ENCODE measurements at regions not wholly inside any gene's neighbourhood (a gene's known extent, or its start where the extent isn't known, plus 50 kb on each side); places are given as distances from the start of the nearest gene placed in this dataset.
A peak's percentile ranks its signal among the peaks of the same experiment; 100 is the strongest.
"Not testable (repeated sequence)": the region's sequence is repeated elsewhere in the genome, so short reads cannot be mapped to it uniquely, and the experiment has no call there.

DNA sequence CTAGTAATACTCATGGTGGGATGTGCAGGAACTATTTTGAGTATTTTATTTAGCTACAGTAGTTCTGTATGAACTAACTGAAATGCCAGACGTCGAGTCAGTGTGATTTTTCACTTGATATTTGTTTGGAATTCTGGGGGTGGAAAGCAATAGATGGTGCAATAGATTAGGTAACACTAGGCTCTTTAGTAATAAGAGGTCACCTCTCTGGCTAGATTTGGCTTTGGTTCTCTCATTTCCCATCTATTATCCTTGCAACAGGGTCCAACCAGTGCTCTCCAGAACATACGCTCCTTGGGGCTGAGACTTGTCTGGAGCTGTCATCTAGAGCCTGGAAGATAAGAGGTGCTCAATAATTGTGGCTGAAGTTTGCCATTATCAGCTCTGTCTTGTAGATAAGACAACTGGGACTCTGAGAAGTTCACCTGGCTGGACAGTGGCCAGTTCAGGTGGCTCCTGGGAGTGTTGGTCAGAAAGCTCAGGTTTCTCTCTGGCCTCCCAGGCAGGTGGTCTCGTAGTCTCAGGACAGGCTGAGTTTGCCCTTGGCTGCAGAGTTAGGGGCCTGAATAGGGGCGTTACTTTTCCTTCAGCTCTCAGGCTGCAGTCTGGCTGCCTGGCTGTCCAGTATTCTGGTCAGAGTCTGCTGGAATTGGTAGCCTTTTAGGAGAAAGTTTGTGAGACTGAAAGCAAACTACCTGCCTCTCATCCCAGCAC is 277.5 kb upstream of the RGMA start:
- Mint-ChIP-seq H3K9me3 (no peaks in the 10 kb centered on the region), H3K4me3 (no peak overlapping the region), H3K27me3 (peaks cover 4% of the 10 kb centered on the region), H3K4me1 (no peaks in the 10 kb centered on the region), H3K27ac (no peak overlapping the region), H3K36me3 (no peaks in the 10 kb centered on the region)
- DNase-seq, result no peak
- CTCF ChIA-PET, result no interaction called here

DNA sequence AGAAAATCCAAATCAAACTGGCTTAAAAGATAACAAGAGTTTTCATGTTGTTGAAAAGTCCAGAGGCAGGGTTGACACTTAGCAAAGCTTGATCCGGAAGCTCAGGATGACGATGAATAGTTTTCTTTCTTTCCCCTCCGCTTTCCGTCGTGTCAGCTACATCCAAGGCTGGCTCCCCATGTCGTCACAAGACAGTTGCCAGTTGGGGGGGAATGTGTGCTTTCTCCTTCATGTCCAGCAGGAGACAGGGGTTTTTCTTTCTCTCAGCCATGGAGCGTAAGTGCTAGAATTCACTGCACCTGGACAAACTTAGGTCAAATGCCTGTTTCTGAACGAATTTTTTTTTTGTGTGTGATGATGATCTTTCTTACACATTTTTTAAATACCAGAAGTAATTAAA is 273.8 kb upstream of the RGMA start:
- H3K36me3 Mint-ChIP-seq, result no peaks in the 10 kb centered on the region
- H3K27ac Mint-ChIP-seq, result no peak overlapping the region
- H3K9me3 Mint-ChIP-seq, result no peaks in the 10 kb centered on the region
- CTCF ChIA-PET, result no interaction called here
- H3K4me3 Mint-ChIP-seq, result no peak overlapping the region
- peaks cover 4% of the 10 kb centered on the region for H3K27me3 Mint-ChIP-seq
- H3K4me1 Mint-ChIP-seq, result no peaks in the 10 kb centered on the region
- no peak for DNase-seq

DNA sequence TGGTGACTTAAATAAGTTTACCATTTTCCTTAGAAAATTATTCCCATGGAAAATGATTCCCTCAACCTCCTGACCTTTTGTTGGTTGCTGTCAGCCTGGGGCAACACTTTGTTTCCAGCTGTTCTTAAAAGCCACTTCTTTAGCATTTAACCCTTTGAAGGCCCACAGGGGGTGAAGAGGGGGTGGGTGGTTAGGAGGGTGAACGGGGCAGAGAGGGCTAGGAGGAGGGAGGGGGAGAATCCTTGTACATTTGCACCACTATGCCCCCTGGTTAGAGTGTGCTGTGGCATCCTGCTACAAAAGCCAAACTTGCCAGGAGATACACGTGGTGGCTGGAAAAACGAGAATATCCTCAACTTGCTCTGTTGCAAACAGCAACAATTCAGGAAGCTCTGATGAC is 273.2 kb upstream of the RGMA start:
- no peaks in the 10 kb centered on the region for H3K4me1 Mint-ChIP-seq
- H3K27ac Mint-ChIP-seq, result no peak overlapping the region
- CTCF ChIA-PET, result no interaction called here
- H3K36me3 Mint-ChIP-seq, result no peaks in the 10 kb centered on the region
- H3K27me3 Mint-ChIP-seq, result peaks cover 4% of the 10 kb centered on the region
- no peaks in the 10 kb centered on the region for H3K9me3 Mint-ChIP-seq
- H3K4me3 Mint-ChIP-seq, result no peak overlapping the region
- no peak for DNase-seq

DNA sequence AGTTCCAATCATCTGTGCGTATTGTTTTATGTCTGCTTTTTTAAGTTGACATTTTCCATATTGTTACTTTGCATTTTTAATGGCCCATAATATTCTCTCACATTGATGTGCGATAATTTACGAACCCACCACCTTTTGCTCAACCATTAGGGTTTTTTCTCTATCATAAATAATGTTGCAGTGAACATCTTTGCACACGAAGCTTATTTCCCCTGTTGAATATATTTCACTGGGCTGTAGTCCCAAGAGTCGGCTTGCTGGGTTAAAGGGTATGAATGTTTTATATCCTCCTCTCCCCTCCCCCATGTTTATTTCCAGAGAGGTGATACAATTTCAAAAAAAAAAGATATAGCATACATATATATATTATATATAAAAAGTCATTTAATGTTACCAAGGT is 272.7 kb upstream of the RGMA start:
- H3K4me3 Mint-ChIP-seq, result no peak overlapping the region
- no peak for DNase-seq
- no peaks in the 10 kb centered on the region for H3K36me3 Mint-ChIP-seq
- peaks cover 4% of the 10 kb centered on the region for H3K27me3 Mint-ChIP-seq
- H3K9me3 Mint-ChIP-seq, result no peaks in the 10 kb centered on the region
- H3K27ac Mint-ChIP-seq, result no peak overlapping the region
- no peaks in the 10 kb centered on the region for H3K4me1 Mint-ChIP-seq
- CTCF ChIA-PET, result no interaction called here

DNA sequence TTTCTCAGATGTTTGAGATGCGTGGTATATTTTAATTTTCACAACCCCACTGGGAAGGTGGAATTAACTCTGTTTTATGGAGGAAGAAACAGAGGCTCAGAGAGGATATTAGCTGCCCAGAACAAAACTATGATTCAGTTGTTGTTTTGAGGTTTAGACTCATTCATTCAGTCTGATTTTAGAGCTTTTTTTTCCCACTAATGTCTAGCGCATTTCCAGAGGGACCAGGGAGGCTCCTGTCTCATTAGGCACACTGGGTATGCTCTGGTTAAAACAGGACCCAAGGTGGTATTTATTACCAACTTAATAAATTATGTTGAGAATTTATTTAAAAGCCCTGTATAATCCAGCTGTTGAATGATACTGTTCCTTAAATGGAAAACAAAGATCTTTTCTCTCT is 272.0 kb upstream of the RGMA start:
- H3K9me3 Mint-ChIP-seq, result no peaks in the 10 kb centered on the region
- H3K27me3 Mint-ChIP-seq, result peaks cover 4% of the 10 kb centered on the region
- CTCF ChIA-PET, result no interaction called here
- no peak for DNase-seq
- no peaks in the 10 kb centered on the region for H3K36me3 Mint-ChIP-seq
- no peak overlapping the region for H3K27ac Mint-ChIP-seq
- no peak overlapping the region for H3K4me3 Mint-ChIP-seq
- H3K4me1 Mint-ChIP-seq, result no peaks in the 10 kb centered on the region

DNA sequence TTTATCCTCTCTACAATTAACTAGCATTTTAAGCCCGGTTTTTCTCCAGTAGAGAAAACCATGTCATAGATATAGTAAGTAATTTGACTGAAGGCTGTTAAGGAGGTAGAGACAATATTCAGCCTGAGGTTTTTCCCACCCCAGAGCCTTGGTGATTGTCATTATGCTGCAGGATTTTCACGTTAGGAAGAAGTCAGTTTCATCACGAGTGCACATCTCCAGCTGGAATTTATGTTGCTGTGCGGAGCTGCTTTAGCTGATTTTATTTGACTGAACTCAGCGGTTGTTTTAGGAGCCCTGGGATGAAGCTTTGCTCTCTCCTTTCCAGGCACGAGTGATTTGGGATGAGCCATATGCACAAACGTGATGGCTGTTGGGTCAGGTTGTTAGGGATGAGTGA is 271.3 kb upstream of the RGMA start:
- H3K27ac Mint-ChIP-seq, result no peak overlapping the region
- CTCF ChIA-PET, result no interaction called here
- DNase-seq, result no peak
- H3K4me3 Mint-ChIP-seq, result no peak overlapping the region
- H3K9me3 Mint-ChIP-seq, result no peaks in the 10 kb centered on the region
- H3K27me3 Mint-ChIP-seq, result peaks cover 4% of the 10 kb centered on the region
- no peaks in the 10 kb centered on the region for H3K4me1 Mint-ChIP-seq
- H3K36me3 Mint-ChIP-seq, result no peaks in the 10 kb centered on the region

DNA sequence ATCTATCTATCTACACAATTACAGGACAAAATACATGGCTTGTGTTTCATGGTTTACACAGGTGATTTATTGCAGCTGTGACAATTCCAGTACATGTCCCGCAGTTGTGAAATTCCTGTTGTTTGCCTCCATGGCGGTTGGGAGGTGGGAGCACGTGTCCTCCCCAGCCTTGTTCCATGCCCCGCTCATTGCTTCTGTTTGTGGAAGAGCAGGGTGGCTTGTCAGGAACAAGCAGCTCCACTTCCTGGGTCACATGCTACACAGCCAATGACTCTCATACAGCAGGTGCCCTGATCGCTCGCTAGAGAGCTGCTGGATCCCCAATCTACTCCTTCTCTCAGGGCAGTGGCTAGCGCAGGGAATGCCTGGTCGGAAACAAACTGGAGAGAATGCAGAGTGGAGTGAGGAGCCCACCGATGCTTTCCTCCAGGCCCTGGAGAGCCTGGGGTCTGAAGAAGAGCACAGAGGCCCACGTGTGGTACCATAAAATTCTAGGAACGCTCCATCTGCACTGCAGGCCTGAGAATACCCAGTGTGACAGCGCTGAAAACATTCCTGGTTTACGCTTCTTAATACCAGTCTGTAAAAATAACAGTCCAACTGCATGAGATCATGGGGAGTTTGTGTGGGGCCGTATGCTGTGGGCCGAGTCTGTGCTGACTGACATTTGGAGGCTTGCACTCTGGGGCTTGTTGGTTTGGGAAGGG is 270.6 kb upstream of the RGMA start:
- CTCF ChIA-PET, result interaction anchor here (1.2 kb wide), 1 partner anchor 272 kb away, joined by 4 read pairs; no protein-coding TSS in a partner anchor
- H3K27ac Mint-ChIP-seq, result no peak overlapping the region
- H3K9me3 Mint-ChIP-seq, result no peaks in the 10 kb centered on the region
- DNase-seq, result no peak
- peaks cover 4% of the 10 kb centered on the region for H3K27me3 Mint-ChIP-seq
- H3K36me3 Mint-ChIP-seq, result no peaks in the 10 kb centered on the region
- H3K4me1 Mint-ChIP-seq, result no peaks in the 10 kb centered on the region
- H3K4me3 Mint-ChIP-seq, result no peak overlapping the region

DNA sequence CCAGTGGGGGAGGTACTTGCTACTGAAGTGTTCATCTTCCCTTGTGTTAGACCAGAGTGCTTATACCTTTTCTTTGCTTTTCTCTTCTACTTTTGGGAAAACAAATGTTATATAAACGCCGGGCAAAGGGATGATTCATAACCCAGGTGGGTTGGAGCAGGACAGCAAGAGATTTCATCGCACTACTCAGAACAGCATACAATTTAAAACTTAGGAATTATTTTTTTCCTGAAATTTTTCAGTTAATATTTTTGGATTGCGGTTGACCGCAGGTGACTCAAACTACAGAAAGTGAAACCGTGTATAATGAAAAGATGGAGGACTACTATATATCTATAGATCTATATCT is 270.0 kb upstream of the RGMA start:
- CTCF ChIA-PET, result interaction anchor here (1.2 kb wide), 1 partner anchor 271 kb away, joined by 4 read pairs; no protein-coding TSS in a partner anchor
- Mint-ChIP-seq H3K4me3 (no peak overlapping the region), H3K27ac (no peak overlapping the region), H3K27me3 (peaks cover 4% of the 10 kb centered on the region), H3K36me3 (no peaks in the 10 kb centered on the region), H3K4me1 (no peaks in the 10 kb centered on the region), H3K9me3 (no peaks in the 10 kb centered on the region)
- no peak for DNase-seq

DNA sequence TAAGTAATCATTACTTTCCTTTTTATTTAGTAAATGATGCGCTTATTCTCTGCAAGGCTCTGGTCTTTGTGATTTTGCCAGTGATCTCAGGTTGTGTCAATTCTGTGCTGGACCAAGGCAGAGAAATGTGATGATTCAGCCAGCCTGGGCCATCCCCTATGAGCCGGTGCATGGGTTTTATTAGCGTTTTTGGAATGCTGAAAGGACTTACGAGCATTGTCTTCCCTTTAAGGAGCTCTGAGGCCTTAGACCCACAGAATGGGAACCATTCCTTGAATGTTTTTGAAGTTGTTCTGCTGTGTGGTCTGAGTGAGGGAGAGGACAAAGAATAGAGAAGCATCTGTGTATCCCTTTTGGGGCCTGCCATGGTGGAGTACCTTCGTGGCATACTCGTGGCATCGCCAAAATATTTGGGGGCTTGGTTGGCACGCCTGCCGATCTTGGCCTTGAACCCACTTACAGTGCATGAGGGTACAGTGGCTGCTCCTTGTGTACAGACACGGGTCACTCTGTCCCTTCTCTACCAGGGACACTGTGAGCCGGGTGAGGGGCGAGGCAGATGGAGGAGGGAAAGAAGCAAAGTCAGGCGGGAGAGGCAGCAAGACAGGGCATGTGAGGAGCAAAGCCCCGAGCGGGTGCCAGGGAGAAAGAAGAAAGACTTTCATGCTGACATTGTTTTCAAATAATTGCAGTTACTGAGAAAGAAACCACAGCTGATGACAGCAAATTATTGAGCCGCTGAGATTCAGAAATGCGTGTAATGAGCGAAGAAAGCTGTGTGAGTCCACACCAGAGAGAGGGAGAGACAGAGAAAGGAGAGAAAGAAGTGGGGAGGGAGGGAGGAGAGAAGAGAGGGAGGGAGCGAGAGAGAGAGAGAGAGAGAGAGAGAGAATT is 269.4 kb upstream of the RGMA start:
- Mint-ChIP-seq H3K36me3 (no peaks in the 10 kb centered on the region), H3K27me3 (peaks cover 4% of the 10 kb centered on the region), H3K27ac (no peak overlapping the region), H3K4me1 (no peaks in the 10 kb centered on the region), H3K9me3 (peaks cover 2% of the 10 kb centered on the region), H3K4me3 (no peak overlapping the region)
- CTCF ChIA-PET, result interaction anchor here (1.2 kb wide), 1 partner anchor 271 kb away, joined by 4 read pairs; no protein-coding TSS in a partner anchor
- DNase-seq, result no peak

DNA sequence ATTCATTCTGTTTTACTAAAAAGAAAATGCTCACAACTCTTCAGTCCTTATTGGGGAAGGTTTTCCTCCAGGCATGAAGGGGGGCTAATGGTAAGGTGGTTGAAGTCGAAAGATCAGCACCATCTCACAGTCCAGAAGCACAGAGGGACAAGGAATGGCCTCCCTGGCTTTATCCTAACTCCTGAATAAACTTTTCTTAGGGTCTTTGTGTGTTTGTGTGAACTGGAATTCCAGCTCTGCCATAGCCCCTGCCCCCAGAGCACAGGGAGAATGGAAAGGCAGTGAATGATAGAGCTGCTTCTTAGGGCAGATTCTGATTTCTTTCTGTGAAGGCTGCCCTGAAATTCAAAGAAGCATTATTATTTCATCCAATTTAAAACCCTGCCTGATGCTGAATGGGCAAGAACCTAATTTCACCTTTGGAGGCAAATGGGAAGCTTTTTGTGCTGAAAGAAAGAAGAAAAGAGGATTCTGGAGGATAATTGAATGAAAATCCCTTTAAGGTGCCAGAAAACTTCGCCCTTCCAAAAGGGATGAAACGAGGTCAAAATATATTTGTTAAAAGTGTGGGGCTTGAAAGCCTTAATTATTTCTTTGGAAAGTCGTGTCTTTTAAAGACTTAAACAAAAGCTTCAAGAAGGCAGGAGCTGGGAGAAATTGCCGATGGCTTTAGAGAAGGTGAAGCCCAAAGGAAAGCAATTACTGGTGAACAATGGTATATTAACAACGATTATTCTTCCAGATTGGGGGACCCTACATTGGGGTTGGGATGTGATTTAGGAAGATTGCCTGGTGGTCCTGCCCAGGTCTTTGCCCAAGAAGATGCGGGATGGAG is 259.9 kb upstream of the RGMA start:
- H3K27ac Mint-ChIP-seq, result peak overlapping the region; percentile 72
- peaks cover 7% of the 10 kb centered on the region for H3K27me3 Mint-ChIP-seq
- no peaks in the 10 kb centered on the region for H3K36me3 Mint-ChIP-seq
- no peak overlapping the region for H3K4me3 Mint-ChIP-seq
- no peak for DNase-seq
- CTCF ChIA-PET, result no interaction called here
- H3K9me3 Mint-ChIP-seq, result peaks cover 2% of the 10 kb centered on the region
- no peaks in the 10 kb centered on the region for H3K4me1 Mint-ChIP-seq

DNA sequence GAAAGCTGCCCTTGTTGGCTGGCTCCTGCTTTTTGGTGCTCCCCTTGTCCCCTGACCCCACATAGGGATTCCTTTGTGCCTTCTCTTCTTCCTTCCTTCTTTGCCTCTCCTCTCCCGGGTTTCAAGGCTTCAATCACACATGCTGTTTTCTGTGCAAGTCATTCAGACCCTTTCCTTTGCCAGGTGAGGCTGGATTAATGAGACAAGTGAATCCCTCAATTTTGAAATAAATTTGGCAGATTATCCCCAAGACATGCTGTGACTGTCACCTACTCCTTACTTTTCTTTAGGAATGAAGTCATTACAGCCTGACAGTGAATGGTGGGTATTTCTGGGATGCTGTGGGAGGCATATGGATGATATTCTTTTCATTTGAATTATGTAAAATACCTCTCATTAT is 259.0 kb upstream of the RGMA start:
- Mint-ChIP-seq H3K36me3 (no peaks in the 10 kb centered on the region), H3K27me3 (peaks cover 7% of the 10 kb centered on the region), H3K9me3 (no peaks in the 10 kb centered on the region), H3K4me1 (no peaks in the 10 kb centered on the region), H3K4me3 (no peak overlapping the region), H3K27ac (no peak overlapping the region)
- CTCF ChIA-PET, result interaction anchor here (0.7 kb wide), 1 partner anchor 230 kb away, joined by 3 read pairs; no protein-coding TSS in a partner anchor
- no peak for DNase-seq

DNA sequence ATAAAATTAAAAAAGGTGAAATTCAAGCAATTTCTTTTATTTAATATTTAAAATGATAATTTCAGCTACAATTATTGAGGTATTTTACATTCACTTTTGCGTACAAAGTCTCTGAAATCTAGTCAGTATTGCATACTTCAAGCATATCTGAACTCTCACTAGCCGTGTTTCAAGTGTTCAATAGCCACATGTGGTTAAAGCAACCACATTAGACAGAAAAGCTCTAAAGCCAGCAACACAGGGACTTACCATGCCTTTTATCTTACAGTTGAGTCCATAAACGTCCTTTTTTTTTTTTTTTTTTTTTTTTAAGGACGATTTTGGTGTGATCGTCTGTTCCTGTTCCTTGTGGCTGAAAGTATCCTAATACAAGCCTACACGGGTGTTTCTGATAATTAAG is 257.0 kb upstream of the RGMA start:
- no peak for DNase-seq
- Mint-ChIP-seq H3K27ac (no peak overlapping the region), H3K4me3 (no peak overlapping the region), H3K4me1 (no peaks in the 10 kb centered on the region), H3K9me3 (no peaks in the 10 kb centered on the region), H3K36me3 (no peaks in the 10 kb centered on the region), H3K27me3 (peaks cover 11% of the 10 kb centered on the region)
- CTCF ChIA-PET, result no interaction called here

DNA sequence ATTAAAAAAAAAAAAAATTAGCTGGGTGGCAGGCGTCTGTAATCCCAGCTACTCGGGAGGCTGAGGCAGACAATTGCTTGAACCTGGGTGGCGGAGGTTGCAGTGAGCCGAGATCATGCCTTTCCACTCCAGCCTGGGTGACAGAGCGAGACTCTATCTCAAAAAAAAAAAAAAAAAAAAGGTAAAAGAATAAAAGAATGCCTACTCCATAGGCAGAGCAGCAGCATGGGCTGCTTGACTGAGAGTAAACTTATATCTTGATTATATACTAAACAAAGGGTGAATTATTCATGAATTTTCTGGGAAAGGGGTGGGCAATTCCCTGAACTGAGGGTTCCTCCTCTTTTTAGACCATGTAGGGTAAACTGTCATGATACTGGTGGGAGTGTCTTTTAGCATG is 254.4 kb upstream of the RGMA start:
- H3K27me3 Mint-ChIP-seq, H3K27ac Mint-ChIP-seq, H3K9me3 Mint-ChIP-seq, H3K4me3 Mint-ChIP-seq, DNase-seq, CTCF ChIA-PET, H3K36me3 Mint-ChIP-seq, H3K4me1 Mint-ChIP-seq: not testable (repeated sequence)

DNA sequence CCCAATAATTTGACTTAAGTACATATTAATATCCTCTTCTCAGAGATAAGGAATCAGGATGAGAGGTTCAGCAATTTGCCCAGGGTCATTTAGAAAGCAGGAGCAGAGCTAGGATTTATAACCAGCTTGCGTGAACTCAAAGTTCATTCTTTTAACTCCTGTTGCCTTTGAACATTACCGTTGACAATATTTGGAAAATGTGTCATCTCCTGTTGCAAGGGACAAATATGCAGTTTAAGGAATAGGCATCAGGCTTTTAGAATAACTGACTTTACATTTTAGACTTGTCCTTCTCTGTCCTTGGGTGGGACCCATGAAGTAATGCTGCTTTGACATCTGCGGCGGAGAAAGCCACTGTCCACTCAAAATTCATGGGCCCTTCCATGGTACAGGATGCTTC is 252.2 kb upstream of the RGMA start:
- Mint-ChIP-seq H3K4me3 (no peak overlapping the region), H3K27ac (no peak overlapping the region), H3K4me1 (no peaks in the 10 kb centered on the region), H3K36me3 (no peaks in the 10 kb centered on the region), H3K27me3 (peaks cover 7% of the 10 kb centered on the region), H3K9me3 (no peaks in the 10 kb centered on the region)
- CTCF ChIA-PET, result no interaction called here
- DNase-seq, result no peak
